HEK293 (cell line): ENCODE measurements at regions not wholly inside any gene's neighbourhood (a gene's known extent, or its start where the extent isn't known, plus 50 kb on each side); places are given as distances from the start of the nearest gene placed in this dataset.

Experiments
- CTCF ChIA-PET: fragments of 350-600 bp; formaldehyde crosslinking; extraction: SDS; loops from one replicate; lab custom pipeline; 2021; ENCODE audit warnings: antibody characterized with exemption; lab: Yijun Ruan, JAX
- POLR2A ChIA-PET: fragments of 300-600 bp; formaldehyde crosslinking; extraction: SDS; loops from one replicate; lab custom pipeline; 2020; ENCODE audit warnings: antibody characterized with exemption, inconsistent platforms; lab: Yijun Ruan, JAX
- H3K27ac ChIP-seq: fragments of 200-500 bp; sonication (Bioruptor generic); 2 replicates; pipeline ENCODE4 v1.5.1; 2014; ENCODE audit warnings: low read depth, low read length, control low read depth, inconsistent platforms; ENCODE audit errors: extremely low read depth
- H3K36me3 ChIP-seq, 2 experiments: fragments of 200-500 bp in 1 of 2; sonication (Bioruptor generic) in 1 of 2; 1 replicate in 1 of 2; 2 replicates in 1 of 2; pipeline ENCODE4 v1.5.1; 2014 to 2017; ENCODE audit warnings: inconsistent platforms in 2 of 2, low read length in 2 of 2; ENCODE audit not compliant: control insufficient read depth in 2 of 2, insufficient read depth in 1 of 2
- H3K4me1 ChIP-seq: fragments of 200-500 bp; sonication (Bioruptor generic); 2 replicates; pipeline ENCODE4 v1.5.1; 2014; ENCODE audit warnings: mild to moderate bottlenecking, low read length, inconsistent platforms; ENCODE audit not compliant: control insufficient read depth, insufficient read depth
- H3K4me3 ChIP-seq: 2 replicates; pipeline ENCODE4 v1.5.1; 2011; ENCODE audit warnings: low read depth, mild to moderate bottlenecking, control low read depth, low read length, moderate library complexity
- H3K9me3 ChIP-seq: fragments of 200-500 bp; sonication (Bioruptor generic); 2 replicates; pipeline ENCODE4 v1.5.1; 2014; ENCODE audit warnings: low read depth, low read length, inconsistent platforms; ENCODE audit not compliant: control insufficient read depth, insufficient read depth
- IKZF3 ChIP-seq: fragments of 450-650 bp; IDR thresholded peaks from 2 replicates; pipeline ENCODE4 v1.5.0; 2018; ENCODE audit warnings: missing biosample characterization, mild to moderate bottlenecking, missing genetic modification characterization, moderate library complexity
- REST ChIP-seq: fragments of 450-650 bp; formaldehyde crosslinking; IDR thresholded peaks from 2 replicates; pipeline ENCODE4 v1.5.1; 2016; ENCODE audit warnings: missing biosample characterization, missing genetic modification characterization
- YY1 ChIP-seq: fragments of 450-650 bp; formaldehyde crosslinking; IDR thresholded peaks from 2 replicates; pipeline ENCODE4 v1.5.1; 2018; ENCODE audit warnings: missing biosample characterization, missing genetic modification characterization
- ZBTB17 ChIP-seq: fragments of 450-650 bp; formaldehyde crosslinking; IDR thresholded peaks from 2 replicates; pipeline ENCODE4 v1.5.1; 2016; ENCODE audit warnings: missing biosample characterization, missing genetic modification characterization
- ZBTB21 ChIP-seq: fragments of 450-650 bp; formaldehyde crosslinking; IDR thresholded peaks from 2 replicates; pipeline ENCODE4 v1.5.1; 2017; ENCODE audit warnings: missing biosample characterization, missing genetic modification characterization
- ZFHX2 ChIP-seq: fragments of 450-650 bp; formaldehyde crosslinking; conservative IDR thresholded peaks from 2 replicates; pipeline ENCODE4 v1.5.1; 2016; ENCODE audit warnings: missing biosample characterization, missing genetic modification characterization
- ZNF169 ChIP-seq: fragments of 450-650 bp; formaldehyde crosslinking; IDR thresholded peaks from 2 replicates; pipeline ENCODE4 v1.5.1; 2016; ENCODE audit warnings: missing biosample characterization, missing genetic modification characterization
- ZNF214 ChIP-seq: fragments of 450-650 bp; formaldehyde crosslinking; IDR thresholded peaks from 2 replicates; pipeline ENCODE4 v1.5.1; 2017; ENCODE audit warnings: missing biosample characterization, mild to moderate bottlenecking, missing genetic modification characterization, borderline replicate concordance
- ZNF302 ChIP-seq: fragments of 450-650 bp; formaldehyde crosslinking; IDR thresholded peaks from 2 replicates; pipeline ENCODE4 v1.5.1; 2016; ENCODE audit warnings: missing biosample characterization, missing genetic modification characterization, low read depth
- ZNF335 ChIP-seq: fragments of 450-650 bp; formaldehyde crosslinking; conservative IDR thresholded peaks from 2 replicates; pipeline ENCODE4 v1.5.1; 2016; ENCODE audit warnings: missing biosample characterization, missing genetic modification characterization
- ZNF433 ChIP-seq: fragments of 450-650 bp; formaldehyde crosslinking; IDR thresholded peaks from 2 replicates; pipeline ENCODE4 v1.5.1; 2016; ENCODE audit warnings: missing biosample characterization, missing genetic modification characterization, low read depth
- ZNF521 ChIP-seq: fragments of 450-650 bp; formaldehyde crosslinking; IDR thresholded peaks from 2 replicates; pipeline ENCODE4 v1.5.1; 2017; ENCODE audit warnings: missing biosample characterization, mild to moderate bottlenecking, missing genetic modification characterization
- ZNF548 ChIP-seq: fragments of 450-650 bp; formaldehyde crosslinking; IDR thresholded peaks from 2 replicates; pipeline ENCODE4 v1.5.1; 2016; ENCODE audit warnings: missing biosample characterization, missing genetic modification characterization
- ZNF624 ChIP-seq: fragments of 450-650 bp; formaldehyde crosslinking; IDR thresholded peaks from 2 replicates; pipeline ENCODE4 v1.5.1; 2017; ENCODE audit warnings: missing biosample characterization, missing genetic modification characterization
- ZNF658 ChIP-seq: fragments of 450-650 bp; formaldehyde crosslinking; IDR thresholded peaks from 2 replicates; pipeline ENCODE4; 2016; ENCODE audit warnings: missing biosample characterization, missing genetic modification characterization
- ZNF830 ChIP-seq: fragments of 450-650 bp; IDR thresholded peaks from 2 replicates; pipeline ENCODE4 v1.5.0; 2018; ENCODE audit warnings: missing biosample characterization, missing genetic modification characterization, low read depth, mild to moderate bottlenecking, moderate library complexity
- TF ChIP-seq, protein P1 (sequence below): fragments of 450-650 bp; formaldehyde crosslinking; IDR thresholded peaks from 2 replicates; pipeline ENCODE4 v1.5.1; 2016; ENCODE audit warnings: missing biosample characterization, missing genetic modification characterization
- TF ChIP-seq, protein P2 (sequence below): fragments of 450-650 bp; formaldehyde crosslinking; IDR thresholded peaks from 2 replicates; pipeline ENCODE4 v1.5.1; 2016; ENCODE audit warnings: missing biosample characterization, missing genetic modification characterization
- TF ChIP-seq, protein P3 (sequence below): fragments of 450-650 bp; formaldehyde crosslinking; IDR thresholded peaks from 2 replicates; pipeline ENCODE4 v1.5.1; 2016; ENCODE audit warnings: missing biosample characterization, missing genetic modification characterization, borderline replicate concordance
- TF ChIP-seq, protein P4 (sequence below): fragments of 450-650 bp; IDR thresholded peaks from 2 replicates; pipeline ENCODE4 v1.5.1; 2018; ENCODE audit warnings: missing biosample characterization, missing genetic modification characterization

- Histone ChIP-seq H3K9me3 (no peaks in the 10 kb centered on the region), H3K4me1 (no peaks in the 10 kb centered on the region), H3K4me3 (no peak overlapping the region), H3K27ac (no peak overlapping the region), H3K36me3 (no peaks in the 10 kb centered on the region)
- CTCF ChIA-PET: no interaction called here
- TF ChIP-seq ZNF548 (tag by site-specific recombination) (no peak), ZNF169 (no peak), IKZF3 (tag by site-specific recombination) (no peak), ZNF335 (tag by site-specific recombination) (no peak), ZNF624 (no peak), YY1 (tag by site-specific recombination) (no peak)
- TF ChIP-seq, protein P1, sequence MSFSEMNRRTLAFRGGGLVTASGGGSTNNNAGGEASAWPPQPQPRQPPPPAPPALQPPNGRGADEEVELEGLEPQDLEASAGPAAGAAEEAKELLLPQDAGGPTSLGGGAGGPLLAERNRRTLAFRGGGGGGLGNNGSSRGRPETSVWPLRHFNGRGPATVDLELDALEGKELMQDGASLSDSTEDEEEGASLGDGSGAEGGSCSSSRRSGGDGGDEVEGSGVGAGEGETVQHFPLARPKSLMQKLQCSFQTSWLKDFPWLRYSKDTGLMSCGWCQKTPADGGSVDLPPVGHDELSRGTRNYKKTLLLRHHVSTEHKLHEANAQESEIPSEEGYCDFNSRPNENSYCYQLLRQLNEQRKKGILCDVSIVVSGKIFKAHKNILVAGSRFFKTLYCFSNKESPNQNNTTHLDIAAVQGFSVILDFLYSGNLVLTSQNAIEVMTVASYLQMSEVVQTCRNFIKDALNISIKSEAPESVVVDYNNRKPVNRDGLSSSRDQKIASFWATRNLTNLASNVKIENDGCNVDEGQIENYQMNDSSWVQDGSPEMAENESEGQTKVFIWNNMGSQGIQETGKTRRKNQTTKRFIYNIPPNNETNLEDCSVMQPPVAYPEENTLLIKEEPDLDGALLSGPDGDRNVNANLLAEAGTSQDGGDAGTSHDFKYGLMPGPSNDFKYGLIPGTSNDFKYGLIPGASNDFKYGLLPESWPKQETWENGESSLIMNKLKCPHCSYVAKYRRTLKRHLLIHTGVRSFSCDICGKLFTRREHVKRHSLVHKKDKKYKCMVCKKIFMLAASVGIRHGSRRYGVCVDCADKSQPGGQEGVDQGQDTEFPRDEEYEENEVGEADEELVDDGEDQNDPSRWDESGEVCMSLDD (tag by site-specific recombination): no peak
- POLR2A ChIA-PET: no interaction called here
Observed at GRCh38 chrX:69258893-69259292, 93.6 kb upstream of the PJA1 start.

- POLR2A ChIA-PET: no interaction called here
Observed at GRCh38 chrX:69257499-69258127, 92.4 kb upstream of the PJA1 start.

More at GRCh38 chrX:69257499-69258127, 92.4 kb upstream of the PJA1 start:
- H3K9me3 ChIP-seq: no peaks in the 10 kb centered on the region
- TF ChIP-seq ZNF433 (tag by site-specific recombination) (no peak), ZBTB21 (tag by site-specific recombination) (no peak), ZBTB17 (no peak), ZFHX2 (tag by site-specific recombination) (no peak), ZNF830 (no peak), ZNF302 (no peak), IKZF3 (tag by site-specific recombination) (no peak), REST (tag by site-specific recombination) (no peak), ZNF658 (tag by site-specific recombination) (no peak), ZNF521 (tag by site-specific recombination) (no peak), ZNF214 (tag by site-specific recombination) (no peak)
- TF ChIP-seq, protein P2, sequence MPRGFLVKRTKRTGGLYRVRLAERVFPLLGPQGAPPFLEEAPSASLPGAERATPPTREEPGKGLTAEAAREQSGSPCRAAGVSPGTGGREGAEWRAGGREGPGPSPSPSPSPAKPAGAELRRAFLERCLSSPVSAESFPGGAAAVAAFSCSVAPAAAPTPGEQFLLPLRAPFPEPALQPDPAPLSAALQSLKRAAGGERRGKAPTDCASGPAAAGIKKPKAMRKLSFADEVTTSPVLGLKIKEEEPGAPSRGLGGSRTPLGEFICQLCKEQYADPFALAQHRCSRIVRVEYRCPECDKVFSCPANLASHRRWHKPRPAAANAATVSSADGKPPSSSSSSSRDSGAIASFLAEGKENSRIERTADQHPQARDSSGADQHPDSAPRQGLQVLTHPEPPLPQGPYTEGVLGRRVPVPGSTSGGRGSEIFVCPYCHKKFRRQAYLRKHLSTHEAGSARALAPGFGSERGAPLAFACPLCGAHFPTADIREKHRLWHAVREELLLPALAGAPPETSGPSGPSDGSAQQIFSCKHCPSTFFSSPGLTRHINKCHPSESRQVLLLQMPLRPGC (tag by site-specific recombination): no peak
- TF ChIP-seq, protein P3, sequence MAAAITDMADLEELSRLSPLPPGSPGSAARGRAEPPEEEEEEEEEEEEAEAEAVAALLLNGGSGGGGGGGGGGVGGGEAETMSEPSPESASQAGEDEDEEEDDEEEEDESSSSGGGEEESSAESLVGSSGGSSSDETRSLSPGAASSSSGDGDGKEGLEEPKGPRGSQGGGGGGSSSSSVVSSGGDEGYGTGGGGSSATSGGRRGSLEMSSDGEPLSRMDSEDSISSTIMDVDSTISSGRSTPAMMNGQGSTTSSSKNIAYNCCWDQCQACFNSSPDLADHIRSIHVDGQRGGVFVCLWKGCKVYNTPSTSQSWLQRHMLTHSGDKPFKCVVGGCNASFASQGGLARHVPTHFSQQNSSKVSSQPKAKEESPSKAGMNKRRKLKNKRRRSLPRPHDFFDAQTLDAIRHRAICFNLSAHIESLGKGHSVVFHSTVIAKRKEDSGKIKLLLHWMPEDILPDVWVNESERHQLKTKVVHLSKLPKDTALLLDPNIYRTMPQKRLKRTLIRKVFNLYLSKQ (tag by site-specific recombination): no peak
- TF ChIP-seq, protein P4, sequence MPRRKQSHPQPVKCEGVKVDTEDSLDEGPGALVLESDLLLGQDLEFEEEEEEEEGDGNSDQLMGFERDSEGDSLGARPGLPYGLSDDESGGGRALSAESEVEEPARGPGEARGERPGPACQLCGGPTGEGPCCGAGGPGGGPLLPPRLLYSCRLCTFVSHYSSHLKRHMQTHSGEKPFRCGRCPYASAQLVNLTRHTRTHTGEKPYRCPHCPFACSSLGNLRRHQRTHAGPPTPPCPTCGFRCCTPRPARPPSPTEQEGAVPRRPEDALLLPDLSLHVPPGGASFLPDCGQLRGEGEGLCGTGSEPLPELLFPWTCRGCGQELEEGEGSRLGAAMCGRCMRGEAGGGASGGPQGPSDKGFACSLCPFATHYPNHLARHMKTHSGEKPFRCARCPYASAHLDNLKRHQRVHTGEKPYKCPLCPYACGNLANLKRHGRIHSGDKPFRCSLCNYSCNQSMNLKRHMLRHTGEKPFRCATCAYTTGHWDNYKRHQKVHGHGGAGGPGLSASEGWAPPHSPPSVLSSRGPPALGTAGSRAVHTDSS (tag by site-specific recombination): no peak
- H3K4me1 ChIP-seq: no peaks in the 10 kb centered on the region
- CTCF ChIA-PET: no interaction called here
- H3K27ac ChIP-seq: no peak overlapping the region
- H3K4me3 ChIP-seq: no peak overlapping the region
- no peaks in the 10 kb centered on the region for H3K36me3 ChIP-seq
